ENCODE measurements at regions not wholly inside any gene's neighbourhood (a gene's known extent, or its start where the extent isn't known, plus 50 kb on each side); places are given as distances from the start of the nearest gene placed in this dataset.

GRCh38 chr12:4213471-4213870, 60.1 kb upstream of the CCND2 start:
- TF ChIP-seq SMC3 (IDR thresholded peaks at IDR 0.05; ENCODE audit: low read depth, low read length) (no peak), FOS (IDR thresholded peaks at IDR 0.05; ENCODE audit: low read depth, low read length) (no peak), MXI1 (IDR thresholded peaks at IDR 0.05; ENCODE audit: borderline replicate concordance, low read depth, low read length) (no peak), POLR2A (IDR thresholded peaks at IDR 0.05; ENCODE audit: low read depth, low read length) (no peak), BHLHE40 (IDR thresholded peaks at IDR 0.05; ENCODE audit: low read depth, low read length) (no peak), MAZ (IDR thresholded peaks at IDR 0.05; ENCODE audit: borderline replicate concordance, low read depth, low read length) (no peak), CEBPB (IDR thresholded peaks at IDR 0.05; ENCODE audit: low read depth, low read length) (peak; percentile 27; the same call in 1 of the 2 replicates)
- TF ChIP-seq, protein P1, sequence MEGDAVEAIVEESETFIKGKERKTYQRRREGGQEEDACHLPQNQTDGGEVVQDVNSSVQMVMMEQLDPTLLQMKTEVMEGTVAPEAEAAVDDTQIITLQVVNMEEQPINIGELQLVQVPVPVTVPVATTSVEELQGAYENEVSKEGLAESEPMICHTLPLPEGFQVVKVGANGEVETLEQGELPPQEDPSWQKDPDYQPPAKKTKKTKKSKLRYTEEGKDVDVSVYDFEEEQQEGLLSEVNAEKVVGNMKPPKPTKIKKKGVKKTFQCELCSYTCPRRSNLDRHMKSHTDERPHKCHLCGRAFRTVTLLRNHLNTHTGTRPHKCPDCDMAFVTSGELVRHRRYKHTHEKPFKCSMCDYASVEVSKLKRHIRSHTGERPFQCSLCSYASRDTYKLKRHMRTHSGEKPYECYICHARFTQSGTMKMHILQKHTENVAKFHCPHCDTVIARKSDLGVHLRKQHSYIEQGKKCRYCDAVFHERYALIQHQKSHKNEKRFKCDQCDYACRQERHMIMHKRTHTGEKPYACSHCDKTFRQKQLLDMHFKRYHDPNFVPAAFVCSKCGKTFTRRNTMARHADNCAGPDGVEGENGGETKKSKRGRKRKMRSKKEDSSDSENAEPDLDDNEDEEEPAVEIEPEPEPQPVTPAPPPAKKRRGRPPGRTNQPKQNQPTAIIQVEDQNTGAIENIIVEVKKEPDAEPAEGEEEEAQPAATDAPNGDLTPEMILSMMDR (conservative IDR thresholded peaks at IDR 0.05; ENCODE audit: low read depth, low read length) = no peak

All from IMR-90 (cell line).